Ovary (tissue), 7 donors: ENCODE measurements at regions not wholly inside any gene's neighbourhood (a gene's known extent, or its start where the extent isn't known, plus 50 kb on each side); places are given as distances from the start of the nearest gene placed in this dataset.
A peak's percentile ranks its signal among the peaks of the same experiment; 100 is the strongest.

Experiments used
- DNase-seq, 5 donors: peaks; one replicate each; pipeline ENCODE4 v3.0.0-alpha.2; 2019 to 2020
- H3K27ac ChIP-seq, 2 donors: fragments of 200-600 bp; one replicate each; pipeline versions ENCODE4 v1.5.1 to v1.8.0; 2019 to 2022
- H3K27me3 ChIP-seq: fragments of 200-600 bp; one replicate; pipeline ENCODE4 v1.8.0; 2022
- H3K36me3 ChIP-seq: fragments of 200-600 bp; sonication (generic); one replicate; pipeline ENCODE4 v1.5.1; 2019
- H3K4me1 ChIP-seq: one replicate; pipeline ENCODE4 v1.8.1; 2013; ENCODE audit warnings: mild to moderate bottlenecking, moderate library complexity; ENCODE audit not compliant: insufficient read depth
- H3K4me3 ChIP-seq: fragments of 200-600 bp; sonication (generic); one replicate; pipeline ENCODE4 v1.5.1; 2017
- H3K9me3 ChIP-seq, 2 donors: fragments of 200-600 bp in 1 of 2; sonication (generic) in 1 of 2; one replicate each; pipeline versions ENCODE4 v1.5.1 to v1.8.1; 2013 to 2019; ENCODE audit warnings: mild to moderate bottlenecking in 1 of 2, moderate library complexity in 1 of 2
- CTCF ChIP-seq, 3 donors: fragments of 450-650 bp in 2 of 3; fragments of 200-600 bp in 1 of 3; IDR thresholded peaks; one replicate each; pipeline versions ENCODE4 v1.5.1 to v1.8.0; 2016 to 2022; ENCODE audit warnings: antibody characterized with exemption in 3 of 3, mild to moderate bottlenecking in 1 of 3
- EP300 ChIP-seq: sonication (generic); formaldehyde crosslinking; IDR thresholded peaks from one replicate; pipeline ENCODE4 v1.6.1; 2017; ENCODE audit warnings: antibody characterized with exemption
- POLR2A ChIP-seq: fragments of 450-650 bp; IDR thresholded peaks from one replicate; pipeline ENCODE4 v1.6.1; 2017; ENCODE audit warnings: antibody characterized with exemption, mild to moderate bottlenecking, moderate library complexity
- WGBS, 3 donors: extraction: QIAGEN DNeasy Blood & Tissue Kit in 1 of 3; methylation state at CpG; one replicate each; pipeline versions ENCODE4 v1.1.5 to v1.1.7; 2013 to 2017; 5-methylcytosine and 5-hydroxymethylcytosine counted together
- intact Hi-C, 4 donors: fragments of 100-400 bp; cut with DNase I; formaldehyde crosslinking; loops; one replicate each; pipeline versions ENCODE4 v1.11.0 to v1.15.1; 2022 to 2023
- donor health status: DM: no; HTN: no; CAD: no; lungs with moderate emphysema.
- donor health status: DM: no; HTN: no; CAD: no.
- donor health status: Bipolar disorder and iron deficiency.
- donor health status: DM: no; HTN: no; CAD: no.
- donor health status: DM: yes; HTN: yes; CAD: no.

GRCh38 chr4:3869174-3869572, 103.0 kb downstream of the ADRA2C start:
- Histone ChIP-seq H3K4me1 (no peaks in the 10 kb centered on the region), H3K27me3 (no peaks in the 10 kb centered on the region), H3K4me3 (no peak overlapping the region), H3K27ac (no peak overlapping the region), H3K36me3 (no peaks in the 10 kb centered on the region), H3K9me3 (no peaks in the 10 kb centered on the region)
- WGBS, 3 donors: 74 to 82% (median 79%) methylated on average over 7 of the region's 7 CpGs
- TF ChIP-seq CTCF (IDR thresholded peaks at IDR 0.05): no peak
- no peak for TF ChIP-seq EP300
- TF ChIP-seq POLR2A: no peak
- intact Hi-C loops: no loop called here
- peak in 1 of 5 donors; percentile 7 for DNase-seq

GRCh38 chr4:3869661-3870566, 103.7 kb downstream of the ADRA2C start:
- DNase-seq: peak in 1 of 5 donors; percentile 19
- intact Hi-C loops: loop anchor here in 1 of 4 donors (5.0 kb wide), 1 partner anchor 298 kb away; no protein-coding TSS in a partner anchor
- 62 to 70% (median 68%) methylated on average over 18 to 22 of the region's 22 CpGs for WGBS, 3 donors
- H3K27me3 ChIP-seq: no peaks in the 10 kb centered on the region
- H3K4me3 ChIP-seq: no peak overlapping the region
- TF ChIP-seq EP300 (no peak), POLR2A (no peak), CTCF (IDR thresholded peaks at IDR 0.05) (no peak)
- no peaks in the 10 kb centered on the region for H3K9me3 ChIP-seq
- no peaks in the 10 kb centered on the region for H3K4me1 ChIP-seq
- H3K27ac ChIP-seq: no peak overlapping the region
- H3K36me3 ChIP-seq: no peaks in the 10 kb centered on the region

- intact Hi-C loops: loop anchor here in 1 of 4 donors (5.0 kb wide), 1 partner anchor 298 kb away; no protein-coding TSS in a partner anchor
- Histone ChIP-seq H3K4me1 (no peaks in the 10 kb centered on the region), H3K9me3 (no peaks in the 10 kb centered on the region), H3K27ac (no peak overlapping the region), H3K27me3 (no peaks in the 10 kb centered on the region), H3K36me3 (no peaks in the 10 kb centered on the region), H3K4me3 (no peak overlapping the region)
- 78 to 83% (median 79%) methylated on average over 9 of the region's 9 CpGs for WGBS, 3 donors
- peak in 1 of 5 donors; percentile 8 for DNase-seq
- no peak for TF ChIP-seq POLR2A
- no peak for TF ChIP-seq CTCF (IDR thresholded peaks at IDR 0.05)
- no peak for TF ChIP-seq EP300
These were observed 104.4 kb downstream of the ADRA2C start for GRCh38 chr4:3870567-3870962.

GRCh38 chr4:3871181-3871852, 105.1 kb downstream of the ADRA2C start:
- no peak for TF ChIP-seq EP300
- TF ChIP-seq POLR2A: no peak
- no peak for TF ChIP-seq CTCF (IDR thresholded peaks at IDR 0.05)
- Histone ChIP-seq H3K36me3 (no peaks in the 10 kb centered on the region), H3K27me3 (no peaks in the 10 kb centered on the region), H3K27ac (no peak overlapping the region), H3K9me3 (no peaks in the 10 kb centered on the region), H3K4me3 (no peak overlapping the region), H3K4me1 (no peaks in the 10 kb centered on the region)
- intact Hi-C loops: loop anchor here in 1 of 4 donors (5.0 kb wide), 1 partner anchor 299 kb away; no protein-coding TSS in a partner anchor
- WGBS, 3 donors: 5 to 12% (median 5%) methylated on average over 18 to 53 of the region's 53 CpGs
- DNase-seq: peak in 1 of 5 donors; percentile 38
